GM18502 (cell line): ENCODE measurements at regions not wholly inside any gene's neighbourhood (a gene's known extent, or its start where the extent isn't known, plus 50 kb on each side); places are given as distances from the start of the nearest gene placed in this dataset.
"Not testable (repeated sequence)": the region's sequence is repeated elsewhere in the genome, so short reads cannot be mapped to it uniquely, and the experiment has no call there.

Experiments
- ATAC-seq: cut with Tn5 transposase; IDR thresholded peaks from one replicate; pipeline ENCODE4 v1.9.1; 2021; ENCODE audit warnings: mild to moderate bottlenecking; ENCODE audit not compliant: unreplicated experiment, poor library complexity

DNA sequence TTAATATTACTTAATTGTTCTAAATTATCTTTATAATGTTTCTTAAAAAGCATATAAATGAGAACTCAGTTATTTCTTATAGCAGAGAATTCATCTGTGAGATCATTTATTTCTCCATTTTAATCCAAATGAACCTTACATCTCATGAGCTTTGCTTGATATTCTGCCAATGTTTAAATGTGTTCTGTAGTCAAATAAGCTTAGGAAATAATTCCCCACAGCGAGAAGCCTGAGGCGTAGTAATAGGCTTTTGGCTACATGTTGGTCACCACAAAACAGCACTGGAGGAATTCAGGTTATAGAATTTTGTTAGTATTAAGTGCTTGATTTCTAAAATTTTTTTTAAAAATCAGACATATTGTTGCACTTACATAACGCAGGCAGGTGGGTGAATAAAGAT lies 585.3 kb upstream of the RORB start:
- ATAC-seq: no peak

DNA sequence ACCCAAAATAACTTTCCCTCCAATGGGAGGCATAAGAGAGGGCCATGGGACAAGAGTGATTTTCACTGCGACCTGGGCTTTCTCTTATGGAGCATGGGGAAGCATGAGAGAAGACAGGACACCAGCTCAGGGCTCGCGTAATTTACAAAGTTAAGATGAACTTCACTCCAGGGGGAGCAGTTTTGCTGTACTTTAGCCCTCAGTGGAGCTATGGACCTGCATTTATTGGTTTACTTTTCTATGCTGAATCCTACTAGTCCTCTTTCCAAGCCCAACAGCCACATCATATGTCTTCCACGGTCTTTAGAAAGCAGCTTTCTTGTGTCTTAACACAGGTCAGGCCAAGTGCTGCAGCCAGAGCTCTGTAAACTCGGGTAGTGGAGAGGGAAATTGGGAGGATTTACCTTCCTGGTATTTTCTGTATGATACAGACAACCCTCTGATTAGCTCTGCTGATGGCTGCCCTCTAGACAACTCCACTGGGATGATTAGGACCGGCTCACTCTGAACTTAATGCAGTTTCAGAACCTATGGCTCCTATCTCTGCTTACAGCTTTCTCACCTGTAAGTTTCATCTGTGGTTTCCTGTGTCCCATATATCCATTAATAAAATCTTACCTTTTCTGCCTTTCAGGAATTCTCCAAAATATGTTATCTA lies 581.0 kb upstream of the RORB start:
- no peak for ATAC-seq

DNA sequence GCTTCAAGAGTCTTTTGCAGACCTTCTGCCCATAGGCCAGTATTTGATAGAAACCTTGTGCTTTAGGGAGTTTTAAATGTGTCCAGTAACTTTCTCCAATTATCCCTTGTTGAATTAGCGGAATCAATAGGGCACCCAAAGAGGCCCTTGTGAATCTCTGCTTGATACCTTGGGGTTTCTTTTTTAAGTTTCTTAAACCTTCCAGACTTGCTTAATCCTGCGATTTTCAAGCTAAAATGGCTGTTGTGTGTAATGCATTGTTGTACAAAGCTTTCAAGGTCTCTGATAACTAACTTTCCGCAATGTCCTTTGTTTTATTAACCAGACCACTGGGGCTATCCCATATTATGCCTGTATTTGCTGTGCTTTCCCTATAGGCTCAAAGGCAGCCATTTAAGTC lies 577.4 kb upstream of the RORB start:
- no peak for ATAC-seq

DNA sequence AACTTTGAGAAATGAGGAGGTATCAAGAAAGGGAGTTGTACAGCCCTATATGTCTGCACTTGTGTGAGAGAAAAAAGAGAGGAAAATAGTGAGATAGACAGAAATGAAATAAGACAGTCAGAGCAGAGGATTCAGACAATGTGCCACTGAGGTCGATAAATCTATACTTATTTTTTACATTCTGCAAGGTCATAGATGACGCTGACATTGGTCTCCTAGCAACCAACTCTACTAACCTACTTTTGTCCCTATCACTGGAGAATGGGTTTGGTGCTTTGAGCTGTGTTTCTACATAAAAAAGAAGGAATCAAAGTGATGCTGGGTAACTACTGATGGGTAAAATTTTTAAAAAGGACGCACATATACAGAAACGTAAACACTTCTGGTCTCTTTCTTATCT lies 573.3 kb upstream of the RORB start:
- no peak for ATAC-seq

DNA sequence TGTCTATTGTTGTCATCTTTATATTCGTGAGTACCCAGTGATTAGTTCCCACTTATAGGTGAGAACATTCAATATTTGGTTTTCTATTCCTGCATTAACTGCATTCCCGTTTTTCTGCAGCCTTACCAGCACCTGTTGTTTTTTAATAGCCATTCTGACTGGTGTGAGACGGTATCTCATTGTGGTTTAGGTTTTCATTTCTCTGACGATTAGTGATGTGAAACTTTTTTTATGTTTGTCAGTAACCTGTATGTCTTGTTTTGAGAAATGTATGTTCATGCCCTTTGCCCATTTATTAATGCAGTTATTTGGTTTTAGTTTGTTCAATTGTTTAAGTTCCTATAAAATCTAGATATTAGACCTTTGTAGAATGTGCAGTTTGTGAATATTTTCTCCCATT lies 546.0 kb upstream of the RORB start:
- no peak for ATAC-seq

DNA sequence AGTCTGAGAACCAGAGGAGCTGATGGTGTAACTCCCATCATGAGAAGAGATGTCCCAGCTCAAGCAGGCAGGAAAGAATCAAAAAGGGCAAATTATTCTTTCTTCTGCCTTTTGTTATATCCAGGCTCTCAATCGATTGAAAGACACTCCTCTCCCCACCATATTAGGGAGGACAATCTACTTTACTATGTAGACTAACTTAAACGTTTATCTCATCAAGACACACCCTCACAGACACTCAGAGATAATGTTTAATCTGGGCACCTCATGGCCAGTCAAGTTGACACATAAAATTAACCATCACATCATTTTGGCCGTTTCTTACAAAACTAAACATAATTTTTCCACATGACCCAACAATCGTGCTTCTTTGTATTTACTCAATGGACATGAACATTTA lies 534.3 kb upstream of the RORB start:
- ATAC-seq: no peak

DNA sequence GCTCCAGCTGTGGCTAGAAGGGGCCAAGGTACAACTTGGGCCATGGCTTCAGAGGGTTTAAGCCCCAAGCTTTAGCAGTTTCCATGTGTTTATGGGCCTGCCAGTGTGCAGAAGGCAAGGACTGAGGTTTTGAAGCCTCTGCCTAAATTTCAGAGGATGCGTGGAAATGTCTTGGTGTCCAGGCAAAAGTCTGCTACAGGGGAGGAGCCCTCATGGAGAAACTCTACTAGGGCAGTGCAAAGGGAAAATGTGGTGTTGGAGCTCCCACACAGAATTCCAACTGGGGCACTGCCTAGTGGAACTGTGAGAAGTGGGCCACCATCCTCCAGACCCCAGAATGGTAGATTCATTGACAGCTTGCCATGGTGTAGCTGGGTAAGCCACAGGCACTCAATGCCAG lies 527.2 kb upstream of the RORB start:
- no peak for ATAC-seq

DNA sequence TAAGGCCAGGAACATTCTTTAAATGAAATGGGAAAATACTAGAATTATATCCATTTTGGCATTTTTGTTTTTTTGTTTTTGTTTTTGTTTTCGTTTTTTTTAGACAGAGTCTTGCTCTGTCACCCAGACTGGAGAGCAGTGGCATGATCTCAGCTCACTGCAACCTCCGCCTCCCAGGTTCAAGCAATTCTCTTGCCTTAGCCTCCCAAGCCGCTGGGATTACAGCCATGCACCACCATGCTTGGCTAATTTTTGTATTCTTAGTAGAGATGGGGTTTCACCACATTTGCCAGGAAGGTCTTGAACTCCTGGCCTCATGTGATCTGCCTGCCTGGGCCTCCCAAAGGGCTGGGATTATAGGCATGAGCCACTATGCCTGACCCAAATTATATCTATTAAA lies 520.7 kb upstream of the RORB start:
- not testable (repeated sequence) for ATAC-seq

DNA sequence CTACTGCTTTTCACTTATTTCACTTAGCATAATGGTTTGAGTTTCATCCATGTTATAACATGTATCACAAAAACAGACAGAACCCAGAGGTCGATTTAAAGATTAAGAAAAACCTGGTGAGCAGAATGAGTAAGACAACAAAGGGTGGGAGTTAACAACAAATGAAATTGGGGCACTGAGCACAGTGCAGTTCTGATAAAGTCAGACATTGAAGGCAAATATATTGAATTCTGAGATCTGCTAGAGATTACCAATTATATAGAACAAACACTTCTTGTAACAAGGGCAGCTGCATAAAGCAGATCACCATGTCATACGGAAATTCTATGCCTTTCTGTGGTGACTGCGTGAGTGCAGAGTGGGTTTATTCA lies 517.3 kb upstream of the RORB start:
- no peak for ATAC-seq

DNA sequence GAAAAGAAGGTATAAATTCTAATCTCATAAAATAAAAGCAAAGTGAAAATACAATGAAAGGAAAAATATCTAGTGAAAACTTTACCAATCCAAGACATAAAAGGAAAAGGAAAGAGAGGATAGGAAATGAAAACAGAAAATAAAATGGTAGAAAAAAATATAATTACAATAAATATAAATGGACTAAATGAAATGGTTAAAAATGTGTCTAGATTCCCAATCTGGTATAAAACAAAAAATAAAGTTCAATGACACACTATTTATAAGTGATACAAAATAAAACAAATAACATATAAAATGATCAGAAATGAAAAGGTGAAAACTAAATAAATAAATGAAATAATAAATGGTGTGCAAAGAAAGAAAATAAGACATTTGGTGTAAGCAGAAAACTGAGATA lies 516.4 kb upstream of the RORB start:
- ATAC-seq: no peak

DNA sequence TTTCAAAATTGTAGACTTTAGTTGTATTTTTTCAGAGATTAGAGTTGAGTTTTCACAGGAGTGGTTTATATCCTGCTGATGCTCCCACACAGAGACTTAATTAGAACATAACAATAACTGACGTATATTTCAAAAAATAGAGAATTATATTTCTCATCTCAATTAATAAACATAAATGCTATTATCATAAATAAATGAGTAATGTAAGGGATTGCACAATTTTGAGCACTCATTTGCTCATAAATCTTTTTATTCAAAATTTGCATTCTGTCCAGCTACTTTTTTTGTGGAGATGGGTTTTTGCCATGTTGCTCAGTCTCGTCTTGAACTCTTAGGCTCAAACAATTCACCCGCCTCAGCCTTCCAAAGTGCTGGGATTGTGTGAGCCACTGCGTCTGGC lies 515.7 kb upstream of the RORB start:
- ATAC-seq: no peak

DNA sequence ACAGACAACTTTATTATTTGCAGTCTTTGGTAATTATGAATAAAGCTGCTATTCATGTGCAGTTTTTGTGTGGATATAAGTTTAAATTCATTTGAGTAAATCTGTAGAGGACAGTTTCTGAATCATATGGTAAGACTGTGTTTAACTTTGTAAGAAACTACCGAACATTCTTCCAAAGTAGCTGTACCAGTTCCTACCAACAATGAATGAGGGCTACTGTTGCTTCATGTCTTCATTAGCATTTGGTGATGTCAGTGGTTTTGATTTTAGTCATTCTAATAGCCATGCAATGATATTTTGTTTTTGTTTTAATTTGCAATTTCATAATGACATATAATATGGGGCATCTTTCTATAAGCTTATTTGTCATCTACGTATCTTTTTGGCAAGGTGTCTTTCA lies 501.3 kb upstream of the RORB start:
- ATAC-seq: no peak

DNA sequence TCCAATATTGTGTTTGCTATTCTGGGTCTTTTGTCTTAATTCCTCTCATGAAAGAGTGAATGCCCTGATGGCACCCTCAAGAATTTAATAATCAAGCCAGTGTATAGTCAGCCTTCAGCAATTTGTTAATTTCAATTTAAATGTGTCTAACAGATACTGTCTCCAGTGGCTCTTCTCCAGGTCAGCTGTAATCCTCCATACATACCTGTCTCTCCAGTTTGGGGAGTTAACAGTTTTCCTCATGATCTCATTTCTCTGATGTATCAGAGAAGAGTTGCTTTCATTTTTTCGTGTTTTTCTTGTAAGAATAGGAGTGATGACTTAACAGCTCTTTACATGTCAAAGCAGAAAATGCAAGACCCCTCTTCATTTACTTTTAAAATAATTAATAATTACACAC lies 500.3 kb upstream of the RORB start:
- no peak for ATAC-seq

DNA sequence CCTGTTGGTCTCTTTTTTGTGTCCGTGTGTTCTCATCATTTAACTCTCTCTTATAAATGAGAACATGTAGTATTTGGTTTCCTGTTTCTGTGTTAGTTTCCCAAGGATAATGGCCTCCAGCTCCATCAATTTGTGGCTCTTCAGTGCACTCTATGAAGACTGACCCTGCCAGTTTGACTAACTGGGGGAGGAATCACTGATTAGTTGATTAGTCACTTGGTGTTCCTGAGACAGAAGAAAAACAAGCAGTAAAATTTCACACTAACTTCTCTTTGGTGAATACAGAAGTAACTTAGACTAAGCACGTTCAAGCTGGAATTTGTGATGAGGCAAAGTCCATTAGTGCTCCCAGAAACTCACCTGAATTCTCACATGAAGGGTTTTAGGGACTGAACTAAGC lies 495.8 kb upstream of the RORB start:
- no peak for ATAC-seq

DNA sequence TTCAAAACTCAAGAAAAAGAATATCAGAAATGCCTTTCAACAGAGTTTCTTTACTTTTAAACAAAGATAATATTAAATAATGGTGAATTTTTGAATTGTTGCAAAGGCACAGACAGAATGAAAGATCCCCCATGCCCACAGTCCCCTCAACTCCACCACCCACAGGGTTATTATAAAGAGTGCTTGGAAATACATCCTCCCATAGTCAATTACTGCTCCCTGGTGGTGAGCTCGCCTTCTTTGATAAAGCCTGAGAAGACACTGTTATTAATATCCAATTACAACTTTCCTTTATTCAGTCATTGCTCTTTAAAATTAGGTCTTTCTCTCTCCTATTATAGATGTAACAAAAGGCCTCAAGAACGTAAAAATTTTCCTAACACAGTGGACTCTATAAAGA lies 490.2 kb upstream of the RORB start:
- no peak for ATAC-seq

DNA sequence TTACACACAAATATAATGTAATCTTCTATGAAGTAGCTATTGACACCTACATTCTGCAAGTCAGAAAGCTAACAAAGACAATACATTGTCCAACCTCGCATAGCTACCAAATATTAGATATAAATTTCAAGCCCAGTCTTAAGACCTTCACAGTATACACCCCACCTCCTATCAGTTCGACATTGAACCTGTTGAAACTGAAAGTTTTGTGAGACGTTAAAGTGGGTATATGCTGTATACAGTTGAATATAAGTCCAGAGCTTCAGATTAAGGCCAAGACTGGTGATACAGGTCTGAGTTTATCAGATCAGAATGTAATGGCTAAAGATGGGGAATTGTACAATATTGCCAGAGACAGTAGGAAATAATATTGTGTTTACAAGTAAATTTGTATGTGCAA lies 489.3 kb upstream of the RORB start:
- ATAC-seq: no peak

DNA sequence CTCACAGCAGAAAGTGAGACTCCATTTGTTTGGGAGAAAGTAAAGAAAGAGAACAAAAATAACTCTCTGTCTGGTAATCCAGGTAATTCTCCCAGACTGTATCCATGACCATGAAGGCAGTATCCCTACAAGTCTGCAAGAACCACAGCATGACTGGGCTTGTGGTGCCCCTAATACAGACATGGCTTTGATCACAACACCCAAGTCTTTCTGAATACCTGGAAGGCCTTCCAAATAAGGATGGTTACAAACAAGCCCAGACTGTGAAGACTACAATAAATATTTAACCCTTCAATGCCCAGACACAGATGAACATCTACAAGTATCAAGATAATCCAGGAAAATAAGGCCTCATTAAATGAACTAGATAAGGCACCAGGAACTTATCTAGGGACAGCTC lies 481.1 kb upstream of the RORB start:
- no peak for ATAC-seq

DNA sequence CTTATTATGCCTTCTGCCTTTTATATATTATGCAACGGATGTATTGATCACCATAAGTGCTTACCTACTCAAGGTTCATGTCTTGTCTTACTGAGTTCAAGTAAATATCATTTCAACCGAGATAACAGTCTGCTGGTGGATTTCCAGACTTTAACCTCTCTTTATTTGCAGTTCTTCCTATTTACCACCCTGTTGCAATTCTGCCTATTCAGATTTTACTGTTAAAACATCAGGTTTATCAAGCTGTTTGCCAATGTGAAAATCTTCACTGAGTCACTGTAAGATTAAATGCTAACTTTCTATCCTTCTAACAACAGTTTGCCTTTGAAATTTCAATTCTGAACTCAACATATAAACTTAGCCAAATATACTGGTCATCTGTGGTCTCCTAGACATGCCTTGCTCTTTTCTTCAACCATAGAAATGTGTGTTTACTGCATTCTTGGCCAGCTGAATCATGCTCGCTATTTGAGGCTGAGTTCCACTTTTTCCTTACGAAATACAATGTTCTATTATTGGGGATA lies 471.7 kb upstream of the RORB start:
- ATAC-seq: no peak

DNA sequence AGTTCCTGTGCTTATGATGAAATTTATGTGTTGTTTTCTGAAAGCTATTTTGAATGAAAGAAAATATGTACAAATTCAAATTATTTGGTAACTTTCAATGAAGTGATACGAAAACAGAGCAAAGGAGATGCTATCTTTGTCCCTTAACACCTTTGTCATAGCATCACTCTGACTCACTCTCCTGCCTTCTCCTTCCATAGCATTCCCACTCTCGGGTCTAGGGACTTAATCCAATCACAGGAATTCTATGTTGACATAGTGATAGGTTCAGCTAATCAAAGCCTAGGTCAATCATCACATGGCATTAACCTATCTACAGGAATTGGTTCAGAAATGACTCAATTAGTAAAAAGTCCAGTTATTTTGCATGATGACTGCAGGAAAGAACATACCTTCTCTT lies 464.7 kb upstream of the RORB start:
- ATAC-seq: no peak

DNA sequence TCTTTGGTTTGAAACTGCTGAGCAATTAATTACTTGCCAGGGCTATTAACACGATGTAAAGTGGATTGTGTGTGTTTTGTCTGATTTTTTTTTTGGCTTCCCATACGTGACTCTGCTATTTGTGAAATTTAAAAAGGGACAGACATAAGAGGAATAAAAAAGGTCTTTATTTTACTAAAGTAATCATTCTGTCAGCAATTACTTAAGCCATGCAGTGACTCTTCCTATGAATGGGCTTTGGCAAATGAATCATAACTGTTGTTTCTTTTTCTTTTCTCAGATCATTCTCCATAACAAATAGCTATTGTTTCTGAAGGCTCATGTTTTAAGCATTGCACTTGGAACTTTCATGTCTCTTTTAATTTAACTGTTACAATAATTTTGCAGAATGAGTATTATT lies 461.3 kb upstream of the RORB start:
- no peak for ATAC-seq

DNA sequence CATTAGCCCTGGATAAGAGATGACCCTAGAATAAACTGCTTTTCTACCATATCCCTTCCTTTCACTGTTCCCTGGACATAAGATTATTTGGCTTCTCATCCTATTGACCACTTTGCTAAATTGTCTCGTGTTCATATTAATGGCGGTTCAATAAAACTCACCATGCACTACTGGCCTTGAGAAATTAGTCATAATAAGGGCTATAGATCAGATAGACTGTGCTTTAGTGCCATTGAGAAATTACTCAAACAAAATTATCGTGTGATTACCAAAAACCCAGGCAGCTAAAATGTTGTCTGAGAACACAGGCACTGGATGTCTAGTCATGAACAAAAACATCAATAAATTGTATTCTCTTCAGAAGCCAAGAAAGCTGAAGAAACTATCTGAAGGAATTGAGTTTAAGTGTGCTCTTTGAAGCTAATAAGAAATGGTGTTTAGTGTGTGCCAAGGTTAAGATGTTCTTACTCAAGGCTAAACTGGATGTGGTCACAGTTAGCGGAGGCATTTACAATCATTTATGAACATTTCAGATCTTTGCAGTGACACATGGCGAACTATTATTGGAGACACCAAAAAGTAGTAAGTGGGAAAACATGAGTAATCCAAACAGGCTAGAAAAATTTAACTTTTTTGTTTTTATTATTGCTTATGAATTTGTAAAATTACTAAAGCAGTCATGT lies 460.4 kb upstream of the RORB start:
- peak; percentile 66 for ATAC-seq

DNA sequence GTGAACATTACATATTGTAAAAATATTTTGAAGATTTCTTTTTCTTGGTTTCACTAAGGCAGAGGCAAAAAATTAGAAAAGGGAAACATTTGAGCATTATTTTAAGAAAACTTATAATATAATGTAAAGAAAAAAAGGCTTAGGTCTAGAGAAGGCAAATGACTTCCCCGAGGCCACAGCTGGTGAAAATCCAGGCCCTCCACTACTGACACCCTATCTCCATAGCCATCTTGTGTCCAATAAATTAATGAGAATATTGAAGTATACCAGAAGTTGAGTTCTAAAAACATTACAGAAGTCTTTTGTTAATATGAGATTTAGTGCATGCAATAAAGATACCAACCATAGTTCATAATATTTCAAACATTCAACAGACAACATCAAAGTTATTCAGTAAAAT lies 459.9 kb upstream of the RORB start:
- no peak for ATAC-seq
